Central memory CD8-positive, alpha-beta T cell (primary cell): ENCODE measurements at regions not wholly inside any gene's neighbourhood (a gene's known extent, or its start where the extent isn't known, plus 50 kb on each side); places are given as distances from the start of the nearest gene placed in this dataset.
"Not testable (repeated sequence)": the region's sequence is repeated elsewhere in the genome, so short reads cannot be mapped to it uniquely, and the experiment has no call there.

Experiments
- ATAC-seq: fragments of 150-1000 bp; cut with Tn5 transposase; replicated peaks from 2 replicates; pipeline ENCODE4 v1.10.0; 2022; ENCODE audit warnings: mild to moderate bottlenecking, moderate FRiP score, moderate number of reproducible peaks; ENCODE audit not compliant: poor library complexity, severe bottlenecking; ENCODE audit errors: extremely low read depth
- DNase-seq, 2 donors: peaks; one replicate each; pipeline ENCODE4 v3.0.0; 2021; ENCODE audit warnings: low spot score in 2 of 2
- H3K27ac Mint-ChIP-seq: one replicate; pipeline ENCODE4 v1.8.0; 2022; ENCODE audit warnings: low read depth, mild to moderate bottlenecking, moderate library complexity, mixed read lengths
- H3K27me3 Mint-ChIP-seq: one replicate; pipeline ENCODE4 v1.8.0; 2022; ENCODE audit warnings: mixed read lengths
- H3K36me3 Mint-ChIP-seq: one replicate; pipeline ENCODE4 v1.8.0; 2022; ENCODE audit warnings: mild to moderate bottlenecking, moderate library complexity, mixed read lengths; ENCODE audit not compliant: insufficient read depth
- H3K4me1 Mint-ChIP-seq: one replicate; pipeline ENCODE4 v1.8.0; 2022; ENCODE audit warnings: mixed read lengths
- H3K4me3 Mint-ChIP-seq: one replicate; pipeline ENCODE4 v1.8.0; 2022; ENCODE audit warnings: mild to moderate bottlenecking, moderate library complexity, mixed read lengths
- H3K9me3 Mint-ChIP-seq: one replicate; pipeline ENCODE4 v1.8.0; 2022; ENCODE audit warnings: mixed read lengths

GRCh38 chr19:27419217-27419616 lies 1793.7 kb downstream of the UQCRFS1 start:
- peaks cover 12% of the 10 kb centered on the region for H3K9me3 Mint-ChIP-seq
- ATAC-seq, DNase-seq, H3K4me3 Mint-ChIP-seq, H3K36me3 Mint-ChIP-seq, H3K27ac Mint-ChIP-seq, H3K27me3 Mint-ChIP-seq, H3K4me1 Mint-ChIP-seq: not testable (repeated sequence)

GRCh38 chr19:27393591-27393990 lies 1819.4 kb downstream of the UQCRFS1 start:
- no peak overlapping the region for H3K4me3 Mint-ChIP-seq
- H3K36me3 Mint-ChIP-seq = peaks cover under 1% of the 10 kb centered on the region
- no peak for DNase-seq
- H3K27me3 Mint-ChIP-seq = no peaks in the 10 kb centered on the region
- H3K4me1 Mint-ChIP-seq = no peaks in the 10 kb centered on the region
- peaks cover 51% of the 10 kb centered on the region for H3K9me3 Mint-ChIP-seq
- no peak overlapping the region for H3K27ac Mint-ChIP-seq
- ATAC-seq = no peak

- H3K27ac Mint-ChIP-seq = no peak overlapping the region
- H3K27me3 Mint-ChIP-seq = no peaks in the 10 kb centered on the region
- no peak overlapping the region for H3K4me3 Mint-ChIP-seq
- H3K36me3 Mint-ChIP-seq = peaks cover 3% of the 10 kb centered on the region
- no peak for ATAC-seq
- no peak for DNase-seq
- no peaks in the 10 kb centered on the region for H3K4me1 Mint-ChIP-seq
- H3K9me3 Mint-ChIP-seq = peaks cover 53% of the 10 kb centered on the region
Measured at GRCh38 chr19:27392027-27392632, 1820.8 kb downstream of the UQCRFS1 start.

- H3K4me3 Mint-ChIP-seq, H3K27ac Mint-ChIP-seq, DNase-seq, H3K27me3 Mint-ChIP-seq, H3K4me1 Mint-ChIP-seq, H3K36me3 Mint-ChIP-seq, ATAC-seq: not testable (repeated sequence)
- peaks cover 22% of the 10 kb centered on the region for H3K9me3 Mint-ChIP-seq
Measured at GRCh38 chr19:27379306-27379705, 1833.6 kb downstream of the UQCRFS1 start.

- not testable (repeated sequence) for ATAC-seq, H3K4me3 Mint-ChIP-seq, DNase-seq, H3K27me3 Mint-ChIP-seq, H3K4me1 Mint-ChIP-seq, H3K36me3 Mint-ChIP-seq, H3K27ac Mint-ChIP-seq
- H3K9me3 Mint-ChIP-seq = peaks cover 61% of the 10 kb centered on the region
Measured at GRCh38 chr19:27369603-27370002, 1843.3 kb downstream of the UQCRFS1 start.

GRCh38 chr19:27362438-27362837 lies 1850.5 kb downstream of the UQCRFS1 start:
- H3K27me3 Mint-ChIP-seq, DNase-seq, H3K36me3 Mint-ChIP-seq, H3K27ac Mint-ChIP-seq, H3K4me1 Mint-ChIP-seq, H3K4me3 Mint-ChIP-seq, ATAC-seq: not testable (repeated sequence)
- H3K9me3 Mint-ChIP-seq = peaks cover 60% of the 10 kb centered on the region

- ATAC-seq, H3K27me3 Mint-ChIP-seq, H3K4me3 Mint-ChIP-seq, H3K36me3 Mint-ChIP-seq, H3K27ac Mint-ChIP-seq, DNase-seq, H3K4me1 Mint-ChIP-seq: not testable (repeated sequence)
- peaks cover 77% of the 10 kb centered on the region for H3K9me3 Mint-ChIP-seq
Measured at GRCh38 chr19:27355581-27355980, 1857.4 kb downstream of the UQCRFS1 start.
